ENCODE measurements at regions not wholly inside any gene's neighbourhood (a gene's known extent, or its start where the extent isn't known, plus 50 kb on each side); places are given as distances from the start of the nearest gene placed in this dataset.

GRCh38 chr9:71308454-71308853 lies 187.0 kb upstream of the TRPM3 start:
- TF ChIP-seq POLR2A (IDR thresholded peaks at IDR 0.05; ENCODE audit: low read depth, low read length) (no peak), POLR2AphosphoS5 (IDR thresholded peaks at IDR 0.05; ENCODE audit: low read depth, low read length) (no peak)

Data from GM12891 (cell line).